Neural cell (in vitro differentiated cells): ENCODE measurements at regions not wholly inside any gene's neighbourhood (a gene's known extent, or its start where the extent isn't known, plus 50 kb on each side); places are given as distances from the start of the nearest gene placed in this dataset.

ENCODE experiments used
- H2AFZ ChIP-seq: fragments of 200-600, 300-800 bp; sonication (generic), shearing (Covaris generic); 2 replicates; pipeline ENCODE4 v1.6.0; 2014; ENCODE audit warnings: low read depth, mild to moderate bottlenecking, antibody characterized with exemption, low read length, moderate library complexity
- H3F3A ChIP-seq: fragments of 200-600 bp; shearing (Covaris generic); 2 replicates; pipeline ENCODE4 v1.6.1; 2016; ENCODE audit warnings: mild to moderate bottlenecking, moderate library complexity, mixed read lengths, antibody characterized with exemption, low read length; ENCODE audit not compliant: insufficient read depth, poor library complexity, severe bottlenecking
- H3K27ac ChIP-seq: fragments of 200-600, 300-800 bp; sonication (generic), shearing (Covaris generic); 2 replicates; pipeline ENCODE4 v1.5.1; 2014; ENCODE audit warnings: mild to moderate bottlenecking, low read length, moderate library complexity
- H3K27me3 ChIP-seq: fragments of 300-800, 200-600 bp; sonication (generic), shearing (Covaris generic); 2 replicates; pipeline ENCODE4 v1.6.0; 2014; ENCODE audit warnings: mild to moderate bottlenecking, low read depth, low read length, moderate library complexity; ENCODE audit not compliant: insufficient read depth
- H3K36me3 ChIP-seq: fragments of 300-800, 200-600 bp; sonication (generic), shearing (Covaris generic); 2 replicates; pipeline ENCODE4 v1.5.1; 2014; ENCODE audit warnings: mild to moderate bottlenecking, antibody characterized with exemption, low read length, moderate library complexity; ENCODE audit not compliant: insufficient read depth
- H3K4me2 ChIP-seq: fragments of 300-800, 200-600 bp; sonication (generic), shearing (Covaris generic); 2 replicates; pipeline ENCODE4 v1.6.0; 2014; ENCODE audit warnings: mild to moderate bottlenecking, low read length
- H3K4me3 ChIP-seq: fragments of 300-800, 200-600 bp; sonication (generic), shearing (Covaris generic); 2 replicates; pipeline ENCODE4 v1.5.1; 2014; ENCODE audit warnings: mild to moderate bottlenecking, low read length, moderate library complexity
- H3K79me2 ChIP-seq: fragments of 200-600 bp; shearing (Covaris generic); replicated peaks from 2 replicates; pipeline ENCODE4 v1.6.0; 2014; ENCODE audit warnings: mild to moderate bottlenecking, low read length, moderate library complexity; ENCODE audit not compliant: insufficient read depth
- H3K9ac ChIP-seq: fragments of 300-800, 200-600 bp; sonication (generic), shearing (Covaris generic); 2 replicates; pipeline ENCODE4 v1.6.1; 2016; ENCODE audit warnings: mild to moderate bottlenecking, low read length, mixed read lengths
- H3K9me2 ChIP-seq: fragments of 200-600 bp; shearing (Covaris generic); 2 replicates; pipeline ENCODE4 v1.6.1; 2016; ENCODE audit warnings: mild to moderate bottlenecking, low read length, mixed read lengths; ENCODE audit not compliant: insufficient read depth
- H3K9me3 ChIP-seq: fragments of 200-600, 300-800 bp; sonication (generic), shearing (Covaris generic); 2 replicates; pipeline ENCODE4 v1.6.1; 2016; ENCODE audit warnings: mild to moderate bottlenecking, mixed run types, low read length, moderate library complexity, mixed read lengths
- H4K20me1 ChIP-seq: fragments of 200-600 bp; shearing (Covaris generic); 2 replicates; pipeline ENCODE4 v1.6.1; 2016; ENCODE audit warnings: mild to moderate bottlenecking, mixed run types; ENCODE audit not compliant: insufficient read depth
- CTCF ChIP-seq: fragments of 450-650 bp; IDR thresholded peaks from 2 replicates; pipeline ENCODE4 v1.5.1; 2014; ENCODE audit warnings: antibody characterized with exemption, mild to moderate bottlenecking, moderate library complexity; ENCODE audit not compliant: poor library complexity, severe bottlenecking
- EP300 ChIP-seq: fragments of 450-650 bp; conservative IDR thresholded peaks from 2 replicates; pipeline ENCODE4 v1.6.1; 2014; ENCODE audit warnings: antibody characterized with exemption, mild to moderate bottlenecking, moderate library complexity; ENCODE audit not compliant: poor library complexity, severe bottlenecking
- EZH2 ChIP-seq: fragments of 200-600, 300-800 bp; shearing (Covaris generic), sonication (generic); IDR thresholded peaks from 2 replicates; pipeline ENCODE4 v1.6.1; 2014; ENCODE audit warnings: antibody characterized with exemption, low read length, borderline replicate concordance, mild to moderate bottlenecking; ENCODE audit not compliant: insufficient read depth, poor library complexity, severe bottlenecking
- MXI1 ChIP-seq: fragments of 450-650 bp; conservative IDR thresholded peaks from 2 replicates; pipeline ENCODE4 v1.6.1; 2014; ENCODE audit warnings: antibody characterized with exemption, mild to moderate bottlenecking; ENCODE audit not compliant: poor library complexity, severe bottlenecking
- POLR2AphosphoS5 ChIP-seq: IDR thresholded peaks from 2 replicates; pipeline ENCODE4 v1.6.1; 2012
- RAD21 ChIP-seq: fragments of 450-650 bp; conservative IDR thresholded peaks from 2 replicates; pipeline ENCODE4 v1.6.1; 2014; ENCODE audit warnings: antibody characterized with exemption, mild to moderate bottlenecking, moderate library complexity
- REST ChIP-seq: IDR thresholded peaks from 2 replicates; pipeline ENCODE4 v1.6.1; 2012; ENCODE audit warnings: borderline replicate concordance
- SMC3 ChIP-seq: fragments of 450-650 bp; conservative IDR thresholded peaks from 2 replicates; pipeline ENCODE4 v1.6.1; 2014; ENCODE audit warnings: antibody characterized with exemption, mild to moderate bottlenecking, moderate library complexity; ENCODE audit not compliant: poor library complexity
- TAF1 ChIP-seq: IDR thresholded peaks from 2 replicates; pipeline ENCODE4 v1.6.1; 2012; ENCODE audit warnings: low read depth

- Histone ChIP-seq H3F3A (no peaks in the 10 kb centered on the region), H4K20me1 (no peaks in the 10 kb centered on the region), H3K79me2 (no peaks in the 10 kb centered on the region), H3K36me3 (no peaks in the 10 kb centered on the region), H3K9ac (no peak overlapping the region), H3K27me3 (no peaks in the 10 kb centered on the region), H3K4me2 (no peak overlapping the region), H3K9me2 (no peaks in the 10 kb centered on the region), H2AFZ (no peak overlapping the region), H3K9me3 (no peaks in the 10 kb centered on the region), H3K27ac (no peak overlapping the region), H3K4me3 (no peak overlapping the region)
- TF ChIP-seq MXI1 (no peak), REST (no peak), CTCF (no peak), POLR2AphosphoS5 (no peak), TAF1 (no peak), EP300 (no peak), RAD21 (no peak), EZH2 (no peak), SMC3 (no peak)
Observed at GRCh38 chr1:4033713-4034112, 133.6 kb upstream of the C1orf174 start.

GRCh38 chr1:4034318-4034887 is 134.3 kb upstream of the C1orf174 start:
- no peak for TF ChIP-seq CTCF
- no peak for TF ChIP-seq REST
- no peak for TF ChIP-seq EZH2
- no peak for TF ChIP-seq RAD21
- TF ChIP-seq SMC3 = no peak
- TF ChIP-seq EP300 = no peak
- TF ChIP-seq POLR2AphosphoS5 = no peak
- TF ChIP-seq MXI1 = no peak
- TF ChIP-seq TAF1 = no peak
- no peaks in the 10 kb centered on the region for H3K9me3 ChIP-seq
- no peaks in the 10 kb centered on the region for H3K36me3 ChIP-seq
- H3K4me2 ChIP-seq = no peak overlapping the region
- no peaks in the 10 kb centered on the region for H3F3A ChIP-seq
- no peak overlapping the region for H3K4me3 ChIP-seq
- no peaks in the 10 kb centered on the region for H3K9me2 ChIP-seq
- no peaks in the 10 kb centered on the region for H3K79me2 ChIP-seq
- no peaks in the 10 kb centered on the region for H3K27me3 ChIP-seq
- H2AFZ ChIP-seq = no peak overlapping the region
- no peak overlapping the region for H3K9ac ChIP-seq
- no peaks in the 10 kb centered on the region for H4K20me1 ChIP-seq
- no peak overlapping the region for H3K27ac ChIP-seq
